HG02970 (cell line): ENCODE measurements at regions not wholly inside any gene's neighbourhood (a gene's known extent, or its start where the extent isn't known, plus 50 kb on each side); places are given as distances from the start of the nearest gene placed in this dataset.
"Not testable (repeated sequence)": the region's sequence is repeated elsewhere in the genome, so short reads cannot be mapped to it uniquely, and the experiment has no call there.

Experiments used
- ATAC-seq: cut with Tn5 transposase; IDR thresholded peaks from one replicate; pipeline ENCODE4 v1.9.1; 2021; ENCODE audit warnings: mild to moderate bottlenecking, moderate library complexity, moderate number of reproducible peaks; ENCODE audit not compliant: unreplicated experiment, low FRiP score

DNA sequence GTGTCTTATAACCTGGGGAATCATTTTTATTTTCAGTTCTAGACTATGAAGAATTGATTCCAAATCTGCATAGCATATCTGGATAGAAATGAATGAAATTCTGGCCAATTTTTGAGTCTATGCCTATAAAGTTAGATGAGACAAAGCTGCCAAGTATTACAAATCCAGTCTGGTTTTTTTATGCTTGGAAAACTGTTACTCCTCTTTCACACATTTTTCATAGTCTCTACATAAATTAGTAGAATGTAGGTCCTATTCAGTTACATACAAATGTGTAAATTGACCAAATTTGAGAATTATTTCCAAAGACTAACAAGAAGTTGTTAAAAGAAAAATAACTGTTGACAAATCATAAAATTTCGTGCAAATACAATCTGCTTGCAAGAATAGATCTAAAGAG is 1505.2 kb downstream of the AMY1C start:
- no peak for ATAC-seq

DNA sequence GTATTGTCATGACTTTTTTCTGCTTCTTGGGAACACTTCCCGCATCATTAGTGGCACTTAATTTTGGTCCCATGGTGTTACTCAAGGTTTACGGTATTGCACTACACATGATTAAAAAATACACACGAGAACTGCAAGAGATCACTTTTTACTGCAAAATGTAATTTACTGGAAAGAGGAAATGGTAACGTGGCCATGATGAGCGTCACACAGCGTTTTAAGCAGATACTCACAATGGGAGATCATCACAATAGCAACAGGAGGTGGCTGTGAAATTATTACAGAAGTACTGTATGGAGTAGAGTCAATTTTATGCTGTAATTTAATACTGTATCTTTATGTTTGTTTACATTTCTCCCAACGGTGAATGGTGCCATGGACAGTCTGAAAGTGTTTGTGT is 1510.3 kb downstream of the AMY1C start:
- ATAC-seq: no peak

GRCh38 chr1:105270966-105271365 is 1521.3 kb downstream of the AMY1C start:
- ATAC-seq: no peak

DNA sequence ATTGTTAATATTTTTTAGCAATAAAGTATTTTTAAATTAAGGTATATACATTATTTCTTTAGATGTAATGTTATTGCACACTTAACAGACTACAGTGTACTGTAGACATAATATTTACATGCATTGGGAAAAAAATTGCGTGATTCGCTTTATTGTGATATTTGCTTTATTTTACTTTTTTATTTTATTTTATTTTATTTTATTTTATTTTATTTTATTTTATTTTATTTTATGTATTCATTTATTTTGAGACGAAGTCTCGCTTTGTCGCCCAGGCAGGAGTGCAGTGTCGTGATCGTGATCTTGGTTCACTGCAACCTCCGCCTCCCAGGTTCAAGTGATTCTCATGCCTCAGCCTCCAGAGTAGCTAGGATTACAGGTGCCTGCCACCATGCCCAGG is 1522.7 kb downstream of the AMY1C start:
- not testable (repeated sequence) for ATAC-seq

DNA sequence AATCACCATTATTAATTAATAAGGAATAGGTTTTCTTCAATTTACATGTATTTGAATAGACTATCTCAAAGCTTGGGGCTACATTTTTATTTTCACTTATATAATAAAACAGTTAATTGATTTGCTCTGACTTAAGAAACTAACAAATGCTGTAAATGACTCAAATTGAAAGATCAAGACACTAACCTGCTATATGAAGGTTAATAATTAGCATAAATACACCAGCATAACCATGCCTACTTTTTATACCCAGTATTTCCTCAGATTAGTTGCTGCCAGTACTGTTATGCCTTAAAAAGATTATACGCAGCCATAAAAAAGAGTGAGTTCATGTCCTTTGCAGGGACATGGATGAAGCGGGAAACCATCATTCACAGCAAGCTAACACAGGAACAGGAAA is 1545.1 kb downstream of the AMY1C start:
- ATAC-seq: no peak

DNA sequence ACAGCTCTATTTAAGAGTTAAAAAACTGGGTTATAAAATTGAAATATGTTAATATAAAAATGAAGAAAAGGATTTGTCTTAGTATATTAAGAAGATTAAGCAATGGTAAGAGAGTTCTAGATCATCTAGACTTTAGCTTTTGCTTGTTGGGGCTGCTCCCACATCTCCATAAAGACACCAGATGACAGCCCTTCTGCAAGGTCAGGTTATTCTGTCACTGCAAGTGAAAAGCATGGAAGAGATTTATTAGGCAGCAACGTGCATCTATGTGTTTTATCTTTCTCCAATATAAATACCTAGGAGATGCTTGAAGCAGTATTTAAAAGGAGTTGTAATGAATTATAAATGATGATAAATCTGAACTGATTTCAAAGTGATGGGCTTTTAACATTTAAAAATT is 1560.4 kb downstream of the AMY1C start:
- no peak for ATAC-seq

GRCh38 chr1:105317976-105318375 is 1568.3 kb downstream of the AMY1C start:
- ATAC-seq: no peak

DNA sequence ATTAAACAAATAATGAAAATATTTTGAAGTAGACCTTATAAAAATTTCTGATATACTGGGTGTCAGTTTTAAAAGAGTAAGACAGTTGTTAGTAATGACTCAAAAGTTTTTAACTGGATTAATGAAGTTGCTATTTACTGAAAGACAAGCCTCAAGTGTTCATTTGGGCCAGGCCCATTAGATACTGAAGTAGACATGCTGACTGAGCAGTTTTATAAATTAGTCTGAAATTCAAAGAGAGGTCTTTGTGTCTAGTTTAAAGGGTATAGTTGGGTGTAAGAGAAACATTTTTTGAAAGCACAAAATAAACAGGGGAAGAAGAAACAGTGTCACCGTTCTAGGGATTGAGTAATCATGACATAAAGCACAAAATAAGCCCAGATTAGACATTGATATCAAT is 1577.2 kb downstream of the AMY1C start:
- ATAC-seq: no peak

GRCh38 chr1:105337420-105337819 is 1587.7 kb downstream of the AMY1C start:
- ATAC-seq: no peak

DNA sequence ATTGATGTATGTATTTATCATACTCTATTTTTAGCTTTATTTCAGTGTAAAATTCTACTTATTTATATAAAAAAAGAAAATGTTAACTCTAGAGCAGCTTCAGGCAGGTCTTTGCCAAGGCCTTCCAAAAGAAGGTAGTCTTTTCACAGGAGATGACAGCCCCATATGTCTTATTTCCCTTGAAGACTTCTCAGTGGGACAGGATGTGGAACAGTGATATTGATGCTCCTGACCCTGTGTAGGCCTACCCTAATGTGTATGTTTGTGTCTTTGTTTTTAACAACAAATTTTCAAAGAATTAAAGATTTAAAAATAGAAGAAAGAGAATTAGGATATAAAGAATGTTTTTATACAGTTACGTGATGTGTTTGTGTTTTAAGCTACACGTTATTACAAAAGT is 1593.6 kb downstream of the AMY1C start:
- no peak for ATAC-seq

GRCh38 chr1:105359457-105359856 is 1609.8 kb downstream of the AMY1C start:
- no peak for ATAC-seq

DNA sequence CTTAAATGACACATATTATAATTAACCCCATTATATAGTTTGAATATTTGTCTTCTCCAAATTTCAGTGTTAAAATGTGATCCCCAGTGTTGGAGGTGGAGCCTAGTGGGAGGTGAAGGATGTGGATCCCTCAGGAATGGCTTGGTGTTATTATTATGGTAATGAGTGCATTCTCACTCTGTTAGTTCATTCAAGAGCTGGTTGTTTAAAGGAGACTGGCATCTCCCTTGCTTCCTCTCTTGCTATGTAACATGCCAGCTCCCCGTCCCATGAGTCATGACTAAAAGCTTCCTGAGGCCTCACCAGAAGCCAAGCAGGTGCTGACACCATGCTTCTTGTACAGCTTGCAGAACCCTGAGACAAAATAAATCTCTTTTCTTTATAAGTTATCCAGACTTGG is 1612.7 kb downstream of the AMY1C start:
- ATAC-seq: no peak

- no peak for ATAC-seq
Measured at GRCh38 chr1:105368446-105368845, 1618.7 kb downstream of the AMY1C start.

DNA sequence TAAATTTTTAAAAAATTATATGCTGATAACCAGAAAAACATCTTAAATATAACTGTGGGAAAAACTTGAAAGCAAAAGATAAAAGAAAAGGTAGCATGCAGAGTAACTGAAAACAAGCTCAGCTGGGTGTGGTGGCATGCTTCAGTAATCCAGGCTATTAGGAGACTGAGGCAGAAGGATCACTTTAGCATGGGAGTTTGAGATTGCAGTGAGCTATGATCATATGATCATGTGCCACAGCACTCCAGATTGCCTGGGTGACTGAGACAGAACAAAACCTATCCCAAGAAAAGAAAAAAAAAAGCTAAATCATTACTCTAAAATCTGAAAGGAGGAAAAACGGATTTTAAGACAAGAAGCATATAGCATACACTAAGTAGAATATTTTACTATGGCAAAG is 1624.0 kb downstream of the AMY1C start:
- ATAC-seq: no peak

DNA sequence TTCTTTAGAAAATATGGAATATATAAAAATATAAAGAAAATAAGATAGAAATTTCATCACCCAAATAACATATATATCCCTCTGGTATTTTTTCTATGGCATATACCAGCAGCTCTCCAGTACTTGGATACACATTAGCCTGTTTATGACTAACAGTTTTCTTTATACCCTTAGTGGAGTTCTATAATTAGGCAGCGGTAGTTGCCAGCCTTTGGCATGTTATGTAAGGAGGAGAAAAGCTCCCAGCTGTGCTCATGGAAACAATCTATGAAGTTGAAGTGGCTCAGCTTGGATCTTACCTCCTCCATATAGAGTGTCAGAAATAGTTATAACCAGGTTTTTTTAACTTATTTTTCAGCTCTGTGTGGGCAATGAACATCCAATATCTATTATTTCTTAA is 1636.8 kb downstream of the AMY1C start:
- ATAC-seq: no peak

DNA sequence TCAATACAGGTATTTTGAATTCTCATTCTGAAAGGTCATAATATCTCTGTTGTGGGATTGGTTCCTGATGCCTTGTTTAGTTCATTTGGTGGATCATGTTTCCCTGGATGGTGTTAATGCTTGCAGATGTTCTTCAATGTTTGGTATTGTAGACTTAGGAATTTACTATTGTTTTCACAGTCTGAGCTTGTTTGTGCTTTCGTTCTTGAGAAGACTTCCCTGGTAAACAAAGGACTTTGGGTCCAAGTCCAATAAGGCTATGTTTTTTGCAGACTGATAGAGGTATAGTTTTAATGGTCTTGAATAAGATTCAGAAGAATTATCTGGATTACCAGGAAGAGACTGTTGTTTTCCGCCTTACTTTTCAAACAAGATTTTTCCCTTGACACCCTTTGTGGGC is 1646.3 kb downstream of the AMY1C start:
- ATAC-seq: no peak

- no peak for ATAC-seq
Measured at GRCh38 chr1:105398909-105399308, 1649.2 kb downstream of the AMY1C start.

GRCh38 chr1:105399716-105400115 is 1650.0 kb downstream of the AMY1C start:
- no peak for ATAC-seq

DNA sequence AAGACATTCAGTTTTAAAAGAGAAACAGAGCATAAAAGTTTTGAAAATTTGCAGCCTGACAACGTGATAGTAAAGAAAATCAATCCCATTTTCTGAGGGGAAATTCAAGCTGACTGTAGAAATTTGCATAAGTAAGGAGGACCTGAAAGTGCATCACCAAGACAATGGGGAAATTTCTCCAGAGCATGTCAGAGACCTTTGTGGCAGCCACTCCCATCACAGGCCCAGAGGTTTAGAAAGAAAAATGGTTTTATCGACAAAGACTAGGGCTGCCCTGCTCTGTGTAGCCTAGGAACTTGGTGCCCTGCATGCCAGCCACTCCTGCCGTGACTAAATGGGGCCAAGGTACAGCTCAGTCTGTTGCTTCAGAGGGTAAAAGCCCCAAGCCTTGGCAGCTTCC is 1640.2 kb upstream of the PRMT6 start:
- no peak for ATAC-seq

- ATAC-seq: no peak
Measured at GRCh38 chr1:105419030-105419429, 1637.4 kb upstream of the PRMT6 start.

GRCh38 chr1:105427543-105427942 is 1628.9 kb upstream of the PRMT6 start:
- ATAC-seq: no peak

- no peak for ATAC-seq
Measured at GRCh38 chr1:105436589-105437259, 1619.8 kb upstream of the PRMT6 start.

DNA sequence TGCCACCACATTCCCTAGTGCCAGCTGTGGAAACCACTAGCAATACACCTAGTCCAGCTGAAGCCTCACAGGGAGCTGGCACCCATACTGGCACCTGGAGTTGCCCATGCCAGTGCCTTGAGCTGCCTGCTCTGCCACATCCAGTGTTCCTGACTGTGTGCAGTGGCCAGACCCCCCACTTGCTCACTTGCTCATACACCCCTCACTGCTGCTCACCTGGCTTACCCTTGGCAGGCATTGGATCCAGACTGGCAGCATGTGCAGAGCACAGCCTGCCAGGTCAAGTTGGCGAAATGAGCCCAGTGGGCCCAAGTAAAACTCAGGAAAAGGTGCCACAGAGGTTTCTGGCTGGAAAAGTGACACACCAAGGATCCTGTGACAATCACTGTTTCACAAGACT is 1618.6 kb upstream of the PRMT6 start:
- no peak for ATAC-seq
